ENCODE measurements at regions not wholly inside any gene's neighbourhood (a gene's known extent, or its start where the extent isn't known, plus 50 kb on each side); places are given as distances from the start of the nearest gene placed in this dataset.
"Not testable (repeated sequence)": the region's sequence is repeated elsewhere in the genome, so short reads cannot be mapped to it uniquely, and the experiment has no call there.

GRCh38 chr9:102164247-102164646 is 425.8 kb upstream of the GRIN3A start:
- no peak for DNase-seq (ENCODE audit: low read depth in 1 of 2, low spot score in 1 of 2)
- H3K27me3 ChIP-seq (ENCODE audit: insufficient read depth, poor library complexity, severe bottlenecking), result no peaks in the 10 kb centered on the region
- TF ChIP-seq SPI1 (IDR thresholded peaks at IDR 0.05; ENCODE audit: borderline replicate concordance, low read depth) (no peak), POLR2AphosphoS5 (IDR thresholded peaks at IDR 0.05; ENCODE audit: low read depth) (no peak), GABPA (IDR thresholded peaks at IDR 0.05; ENCODE audit: low read depth) (no peak), REST (IDR thresholded peaks at IDR 0.05; ENCODE audit: insufficient replicate concordance, low read depth) (no peak), CTCF (IDR thresholded peaks at IDR 0.05; ENCODE audit: insufficient read depth, low read length) (no peak)
- no peak overlapping the region for H3K4me3 ChIP-seq (replicated peaks; ENCODE audit: insufficient read depth, low read length)
- no peak overlapping the region for H3K27ac ChIP-seq (replicated peaks)

- H3K27ac ChIP-seq (replicated peaks); DNase-seq (ENCODE audit: low read depth in 1 of 2, low spot score in 1 of 2); H3K4me3 ChIP-seq (replicated peaks; ENCODE audit: insufficient read depth, low read length); H3K27me3 ChIP-seq (ENCODE audit: insufficient read depth, poor library complexity, severe bottlenecking): not testable (repeated sequence)
Observed at GRCh38 chr9:102153081-102153480, 414.6 kb upstream of the GRIN3A start.

- no peak overlapping the region for H3K27ac ChIP-seq (replicated peaks)
- no peak overlapping the region for H3K4me3 ChIP-seq (replicated peaks; ENCODE audit: insufficient read depth, low read length)
- TF ChIP-seq SPI1 (IDR thresholded peaks at IDR 0.05; ENCODE audit: borderline replicate concordance, low read depth) (no peak), REST (IDR thresholded peaks at IDR 0.05; ENCODE audit: insufficient replicate concordance, low read depth) (no peak), CTCF (IDR thresholded peaks at IDR 0.05; ENCODE audit: insufficient read depth, low read length) (no peak), POLR2AphosphoS5 (IDR thresholded peaks at IDR 0.05; ENCODE audit: low read depth) (no peak), GABPA (IDR thresholded peaks at IDR 0.05; ENCODE audit: low read depth) (no peak)
- DNase-seq (ENCODE audit: low read depth in 1 of 2, low spot score in 1 of 2), result no peak
- H3K27me3 ChIP-seq (ENCODE audit: insufficient read depth, poor library complexity, severe bottlenecking), result no peaks in the 10 kb centered on the region
Observed at GRCh38 chr9:102135768-102136167, 397.3 kb upstream of the GRIN3A start.

GRCh38 chr9:102124465-102124864 is 386.0 kb upstream of the GRIN3A start:
- DNase-seq (ENCODE audit: low read depth in 1 of 2, low spot score in 1 of 2), result no peak
- no peaks in the 10 kb centered on the region for H3K27me3 ChIP-seq (ENCODE audit: insufficient read depth, poor library complexity, severe bottlenecking)
- TF ChIP-seq GABPA (IDR thresholded peaks at IDR 0.05; ENCODE audit: low read depth), result no peak
- H3K4me3 ChIP-seq (replicated peaks; ENCODE audit: insufficient read depth, low read length), result no peak overlapping the region
- H3K27ac ChIP-seq (replicated peaks), result no peak overlapping the region

GRCh38 chr9:102114557-102114956 is 376.1 kb upstream of the GRIN3A start:
- Histone ChIP-seq H3K27ac (replicated peaks) (no peak overlapping the region), H3K27me3 (ENCODE audit: insufficient read depth, poor library complexity, severe bottlenecking) (no peaks in the 10 kb centered on the region), H3K4me3 (replicated peaks; ENCODE audit: insufficient read depth, low read length) (no peak overlapping the region)
- DNase-seq (ENCODE audit: low read depth in 1 of 2, low spot score in 1 of 2), result no peak
- no peak for TF ChIP-seq GABPA (IDR thresholded peaks at IDR 0.05; ENCODE audit: low read depth)
- no peak for TF ChIP-seq CTCF (IDR thresholded peaks at IDR 0.05; ENCODE audit: insufficient read depth, low read length)
- TF ChIP-seq SPI1 (IDR thresholded peaks at IDR 0.05; ENCODE audit: borderline replicate concordance, low read depth), result no peak
- no peak for TF ChIP-seq REST (IDR thresholded peaks at IDR 0.05; ENCODE audit: insufficient replicate concordance, low read depth)
- no peak for TF ChIP-seq POLR2AphosphoS5 (IDR thresholded peaks at IDR 0.05; ENCODE audit: low read depth)
